ENCODE measurements at regions not wholly inside any gene's neighbourhood (a gene's known extent, or its start where the extent isn't known, plus 50 kb on each side); places are given as distances from the start of the nearest gene placed in this dataset.

DNA sequence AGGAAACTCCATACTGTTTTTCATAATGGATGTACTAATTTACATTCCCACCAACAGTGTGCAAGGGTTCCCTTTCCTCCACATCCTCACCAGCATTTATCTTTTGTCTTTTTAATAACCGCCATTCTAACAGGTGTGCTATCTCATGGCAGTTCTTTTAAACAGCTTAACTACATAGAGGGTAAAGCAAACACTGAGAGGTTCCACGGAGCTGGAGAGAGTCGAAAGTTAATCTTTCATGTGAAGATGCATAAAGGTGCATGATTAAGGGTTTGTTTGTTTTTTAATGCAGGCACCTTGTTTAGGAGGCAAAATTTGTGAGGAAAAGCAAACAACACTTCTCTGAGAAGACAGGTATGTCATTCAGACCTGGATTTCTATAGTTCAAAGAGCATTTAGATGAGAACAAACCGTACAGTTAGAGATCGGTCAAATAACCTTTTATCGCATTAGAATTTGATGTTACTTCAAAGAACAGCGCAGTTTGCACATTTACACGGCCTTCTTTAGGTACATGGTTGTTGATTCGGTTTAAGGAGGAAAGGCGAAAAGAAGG is 193.9 kb downstream of the RBM26 start (continued):
- TF ChIP-seq, protein P1, sequence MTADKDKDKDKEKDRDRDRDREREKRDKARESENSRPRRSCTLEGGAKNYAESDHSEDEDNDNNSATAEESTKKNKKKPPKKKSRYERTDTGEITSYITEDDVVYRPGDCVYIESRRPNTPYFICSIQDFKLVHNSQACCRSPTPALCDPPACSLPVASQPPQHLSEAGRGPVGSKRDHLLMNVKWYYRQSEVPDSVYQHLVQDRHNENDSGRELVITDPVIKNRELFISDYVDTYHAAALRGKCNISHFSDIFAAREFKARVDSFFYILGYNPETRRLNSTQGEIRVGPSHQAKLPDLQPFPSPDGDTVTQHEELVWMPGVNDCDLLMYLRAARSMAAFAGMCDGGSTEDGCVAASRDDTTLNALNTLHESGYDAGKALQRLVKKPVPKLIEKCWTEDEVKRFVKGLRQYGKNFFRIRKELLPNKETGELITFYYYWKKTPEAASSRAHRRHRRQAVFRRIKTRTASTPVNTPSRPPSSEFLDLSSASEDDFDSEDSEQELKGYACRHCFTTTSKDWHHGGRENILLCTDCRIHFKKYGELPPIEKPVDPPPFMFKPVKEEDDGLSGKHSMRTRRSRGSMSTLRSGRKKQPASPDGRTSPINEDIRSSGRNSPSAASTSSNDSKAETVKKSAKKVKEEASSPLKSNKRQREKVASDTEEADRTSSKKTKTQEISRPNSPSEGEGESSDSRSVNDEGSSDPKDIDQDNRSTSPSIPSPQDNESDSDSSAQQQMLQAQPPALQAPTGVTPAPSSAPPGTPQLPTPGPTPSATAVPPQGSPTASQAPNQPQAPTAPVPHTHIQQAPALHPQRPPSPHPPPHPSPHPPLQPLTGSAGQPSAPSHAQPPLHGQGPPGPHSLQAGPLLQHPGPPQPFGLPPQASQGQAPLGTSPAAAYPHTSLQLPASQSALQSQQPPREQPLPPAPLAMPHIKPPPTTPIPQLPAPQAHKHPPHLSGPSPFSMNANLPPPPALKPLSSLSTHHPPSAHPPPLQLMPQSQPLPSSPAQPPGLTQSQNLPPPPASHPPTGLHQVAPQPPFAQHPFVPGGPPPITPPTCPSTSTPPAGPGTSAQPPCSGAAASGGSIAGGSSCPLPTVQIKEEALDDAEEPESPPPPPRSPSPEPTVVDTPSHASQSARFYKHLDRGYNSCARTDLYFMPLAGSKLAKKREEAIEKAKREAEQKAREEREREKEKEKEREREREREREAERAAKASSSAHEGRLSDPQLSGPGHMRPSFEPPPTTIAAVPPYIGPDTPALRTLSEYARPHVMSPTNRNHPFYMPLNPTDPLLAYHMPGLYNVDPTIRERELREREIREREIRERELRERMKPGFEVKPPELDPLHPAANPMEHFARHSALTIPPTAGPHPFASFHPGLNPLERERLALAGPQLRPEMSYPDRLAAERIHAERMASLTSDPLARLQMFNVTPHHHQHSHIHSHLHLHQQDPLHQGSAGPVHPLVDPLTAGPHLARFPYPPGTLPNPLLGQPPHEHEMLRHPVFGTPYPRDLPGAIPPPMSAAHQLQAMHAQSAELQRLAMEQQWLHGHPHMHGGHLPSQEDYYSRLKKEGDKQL (CRISPR knock-in tag; IDR thresholded peaks at IDR 0.05; ENCODE audit: low read depth) = no peak
- TF ChIP-seq PHF5A (CRISPR knock-in tag; IDR thresholded peaks at IDR 0.05; ENCODE audit: low read depth, unreplicated experiment) (no peak), SRSF1 (optimal IDR thresholded peaks at IDR 0.05; ENCODE audit: low read depth, low read length) (no peak), ISL2 (CRISPR knock-in tag; IDR thresholded peaks at IDR 0.05) (peak; percentile 74), PAX8 (CRISPR knock-in tag; IDR thresholded peaks at IDR 0.05; ENCODE audit: borderline replicate concordance) (no peak), NFIC (IDR thresholded peaks at IDR 0.05; ENCODE audit: low read length) (peak; percentile 51; the same call in 1 of the 2 replicates), MTA3 (CRISPR knock-in tag; IDR thresholded peaks at IDR 0.05) (no peak)
- TF ChIP-seq, protein P2, sequence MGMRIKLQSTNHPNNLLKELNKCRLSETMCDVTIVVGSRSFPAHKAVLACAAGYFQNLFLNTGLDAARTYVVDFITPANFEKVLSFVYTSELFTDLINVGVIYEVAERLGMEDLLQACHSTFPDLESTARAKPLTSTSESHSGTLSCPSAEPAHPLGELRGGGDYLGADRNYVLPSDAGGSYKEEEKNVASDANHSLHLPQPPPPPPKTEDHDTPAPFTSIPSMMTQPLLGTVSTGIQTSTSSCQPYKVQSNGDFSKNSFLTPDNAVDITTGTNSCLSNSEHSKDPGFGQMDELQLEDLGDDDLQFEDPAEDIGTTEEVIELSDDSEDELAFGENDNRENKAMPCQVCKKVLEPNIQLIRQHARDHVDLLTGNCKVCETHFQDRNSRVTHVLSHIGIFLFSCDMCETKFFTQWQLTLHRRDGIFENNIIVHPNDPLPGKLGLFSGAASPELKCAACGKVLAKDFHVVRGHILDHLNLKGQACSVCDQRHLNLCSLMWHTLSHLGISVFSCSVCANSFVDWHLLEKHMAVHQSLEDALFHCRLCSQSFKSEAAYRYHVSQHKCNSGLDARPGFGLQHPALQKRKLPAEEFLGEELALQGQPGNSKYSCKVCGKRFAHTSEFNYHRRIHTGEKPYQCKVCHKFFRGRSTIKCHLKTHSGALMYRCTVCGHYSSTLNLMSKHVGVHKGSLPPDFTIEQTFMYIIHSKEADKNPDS (CRISPR knock-in tag; IDR thresholded peaks at IDR 0.05) = no peak
- TF ChIP-seq, protein P3, sequence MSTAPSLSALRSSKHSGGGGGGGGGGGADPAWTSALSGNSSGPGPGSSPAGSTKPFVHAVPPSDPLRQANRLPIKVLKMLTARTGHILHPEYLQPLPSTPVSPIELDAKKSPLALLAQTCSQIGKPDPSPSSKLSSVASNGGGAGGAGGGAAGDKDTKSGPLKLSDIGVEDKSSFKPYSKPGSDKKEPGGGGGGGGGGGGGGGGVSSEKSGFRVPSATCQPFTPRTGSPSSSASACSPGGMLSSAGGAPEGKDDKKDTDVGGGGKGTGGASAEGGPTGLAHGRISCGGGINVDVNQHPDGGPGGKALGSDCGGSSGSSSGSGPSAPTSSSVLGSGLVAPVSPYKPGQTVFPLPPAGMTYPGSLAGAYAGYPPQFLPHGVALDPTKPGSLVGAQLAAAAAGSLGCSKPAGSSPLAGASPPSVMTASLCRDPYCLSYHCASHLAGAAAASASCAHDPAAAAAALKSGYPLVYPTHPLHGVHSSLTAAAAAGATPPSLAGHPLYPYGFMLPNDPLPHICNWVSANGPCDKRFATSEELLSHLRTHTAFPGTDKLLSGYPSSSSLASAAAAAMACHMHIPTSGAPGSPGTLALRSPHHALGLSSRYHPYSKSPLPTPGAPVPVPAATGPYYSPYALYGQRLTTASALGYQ (CRISPR knock-in tag; IDR thresholded peaks at IDR 0.05) = no peak
- TF ChIP-seq, protein P4, sequence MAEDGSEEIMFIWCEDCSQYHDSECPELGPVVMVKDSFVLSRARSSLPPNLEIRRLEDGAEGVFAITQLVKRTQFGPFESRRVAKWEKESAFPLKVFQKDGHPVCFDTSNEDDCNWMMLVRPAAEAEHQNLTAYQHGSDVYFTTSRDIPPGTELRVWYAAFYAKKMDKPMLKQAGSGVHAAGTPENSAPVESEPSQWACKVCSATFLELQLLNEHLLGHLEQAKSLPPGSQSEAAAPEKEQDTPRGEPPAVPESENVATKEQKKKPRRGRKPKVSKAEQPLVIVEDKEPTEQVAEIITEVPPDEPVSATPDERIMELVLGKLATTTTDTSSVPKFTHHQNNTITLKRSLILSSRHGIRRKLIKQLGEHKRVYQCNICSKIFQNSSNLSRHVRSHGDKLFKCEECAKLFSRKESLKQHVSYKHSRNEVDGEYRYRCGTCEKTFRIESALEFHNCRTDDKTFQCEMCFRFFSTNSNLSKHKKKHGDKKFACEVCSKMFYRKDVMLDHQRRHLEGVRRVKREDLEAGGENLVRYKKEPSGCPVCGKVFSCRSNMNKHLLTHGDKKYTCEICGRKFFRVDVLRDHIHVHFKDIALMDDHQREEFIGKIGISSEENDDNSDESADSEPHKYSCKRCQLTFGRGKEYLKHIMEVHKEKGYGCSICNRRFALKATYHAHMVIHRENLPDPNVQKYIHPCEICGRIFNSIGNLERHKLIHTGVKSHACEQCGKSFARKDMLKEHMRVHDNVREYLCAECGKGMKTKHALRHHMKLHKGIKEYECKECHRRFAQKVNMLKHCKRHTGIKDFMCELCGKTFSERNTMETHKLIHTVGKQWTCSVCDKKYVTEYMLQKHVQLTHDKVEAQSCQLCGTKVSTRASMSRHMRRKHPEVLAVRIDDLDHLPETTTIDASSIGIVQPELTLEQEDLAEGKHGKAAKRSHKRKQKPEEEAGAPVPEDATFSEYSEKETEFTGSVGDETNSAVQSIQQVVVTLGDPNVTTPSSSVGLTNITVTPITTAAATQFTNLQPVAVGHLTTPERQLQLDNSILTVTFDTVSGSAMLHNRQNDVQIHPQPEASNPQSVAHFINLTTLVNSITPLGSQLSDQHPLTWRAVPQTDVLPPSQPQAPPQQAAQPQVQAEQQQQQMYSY (CRISPR knock-in tag; IDR thresholded peaks at IDR 0.05) = no peak
- TF ChIP-seq, protein P5, sequence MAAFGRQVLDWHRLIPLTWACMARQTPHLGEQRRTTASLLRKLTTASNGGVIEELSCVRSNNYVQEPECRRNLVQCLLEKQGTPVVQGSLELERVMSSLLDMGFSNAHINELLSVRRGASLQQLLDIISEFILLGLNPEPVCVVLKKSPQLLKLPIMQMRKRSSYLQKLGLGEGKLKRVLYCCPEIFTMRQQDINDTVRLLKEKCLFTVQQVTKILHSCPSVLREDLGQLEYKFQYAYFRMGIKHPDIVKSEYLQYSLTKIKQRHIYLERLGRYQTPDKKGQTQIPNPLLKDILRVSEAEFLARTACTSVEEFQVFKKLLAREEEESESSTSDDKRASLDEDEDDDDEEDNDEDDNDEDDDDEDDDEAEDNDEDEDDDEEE (CRISPR knock-in tag; IDR thresholded peaks at IDR 0.05) = no peak
